Mucosa of rectum (tissue), 2 donors: ENCODE measurements at regions not wholly inside any gene's neighbourhood (a gene's known extent, or its start where the extent isn't known, plus 50 kb on each side); places are given as distances from the start of the nearest gene placed in this dataset.
"Not testable (repeated sequence)": the region's sequence is repeated elsewhere in the genome, so short reads cannot be mapped to it uniquely, and the experiment has no call there.

Experiments used
- H3K27ac ChIP-seq, 2 donors: one replicate each; pipeline ENCODE4 v1.7.0; 2013; ENCODE audit warnings: inconsistent platforms in 2 of 2, low read depth in 2 of 2, low read length in 2 of 2
- H3K27me3 ChIP-seq, 2 donors: one replicate each; pipeline ENCODE4 v1.7.0; 2013; ENCODE audit warnings: low read length in 2 of 2; ENCODE audit not compliant: control insufficient read depth in 2 of 2, insufficient read depth in 2 of 2
- H3K36me3 ChIP-seq, 2 donors: one replicate each; pipeline ENCODE4 v1.7.0; 2013; ENCODE audit warnings: low read length in 2 of 2; ENCODE audit not compliant: control insufficient read depth in 2 of 2, insufficient read depth in 2 of 2
- H3K4me1 ChIP-seq, 2 donors: one replicate each; pipeline ENCODE4 v1.7.0; 2013; ENCODE audit warnings: low read length in 2 of 2, mild to moderate bottlenecking in 1 of 2; ENCODE audit not compliant: control insufficient read depth in 2 of 2, insufficient read depth in 2 of 2
- H3K4me3 ChIP-seq, 2 donors: one replicate each; pipeline ENCODE4 v1.7.0; 2013; ENCODE audit warnings: low read length in 2 of 2
- H3K9ac ChIP-seq, 2 donors: one replicate each; pipeline ENCODE4 v1.7.0; 2013; ENCODE audit warnings: low read length in 2 of 2, low read depth in 1 of 2, mild to moderate bottlenecking in 1 of 2
- H3K9me3 ChIP-seq, 2 donors: one replicate each; pipeline ENCODE4 v1.7.0; 2013; ENCODE audit warnings: low read length in 2 of 2; ENCODE audit not compliant: control insufficient read depth in 2 of 2
- donor health status: healthy.
- donor health status: Normal muscosa, but diverticular disease.

GRCh38 chr18:977732-978131 lies 73.1 kb downstream of the ADCYAP1 start:
- H3K27ac ChIP-seq, H3K9me3 ChIP-seq, H3K27me3 ChIP-seq, H3K36me3 ChIP-seq, H3K4me1 ChIP-seq, H3K9ac ChIP-seq, H3K4me3 ChIP-seq: not testable (repeated sequence)

GRCh38 chr18:980586-980985 lies 75.9 kb downstream of the ADCYAP1 start:
- Histone ChIP-seq H3K9me3 (no peaks in the 10 kb centered on the region), H3K27me3 (no peaks in the 10 kb centered on the region), H3K36me3 (no peaks in the 10 kb centered on the region), H3K4me1 (no peaks in the 10 kb centered on the region), H3K9ac (no peak overlapping the region), H3K4me3 (no peak overlapping the region), H3K27ac (no peak overlapping the region)

GRCh38 chr18:984004-984403 lies 79.3 kb downstream of the ADCYAP1 start:
- no peak overlapping the region for H3K9ac ChIP-seq
- no peaks in the 10 kb centered on the region for H3K36me3 ChIP-seq
- H3K27me3 ChIP-seq = no peaks in the 10 kb centered on the region
- no peaks in the 10 kb centered on the region for H3K9me3 ChIP-seq
- H3K4me3 ChIP-seq = no peak overlapping the region
- H3K27ac ChIP-seq = no peak overlapping the region
- H3K4me1 ChIP-seq = no peaks in the 10 kb centered on the region

GRCh38 chr18:985212-985661 lies 80.6 kb downstream of the ADCYAP1 start:
- no peaks in the 10 kb centered on the region for H3K9me3 ChIP-seq
- H3K9ac ChIP-seq = no peak overlapping the region
- H3K4me1 ChIP-seq = no peaks in the 10 kb centered on the region
- no peaks in the 10 kb centered on the region for H3K27me3 ChIP-seq
- no peak overlapping the region for H3K27ac ChIP-seq
- no peaks in the 10 kb centered on the region for H3K36me3 ChIP-seq
- H3K4me3 ChIP-seq = no peak overlapping the region

DNA sequence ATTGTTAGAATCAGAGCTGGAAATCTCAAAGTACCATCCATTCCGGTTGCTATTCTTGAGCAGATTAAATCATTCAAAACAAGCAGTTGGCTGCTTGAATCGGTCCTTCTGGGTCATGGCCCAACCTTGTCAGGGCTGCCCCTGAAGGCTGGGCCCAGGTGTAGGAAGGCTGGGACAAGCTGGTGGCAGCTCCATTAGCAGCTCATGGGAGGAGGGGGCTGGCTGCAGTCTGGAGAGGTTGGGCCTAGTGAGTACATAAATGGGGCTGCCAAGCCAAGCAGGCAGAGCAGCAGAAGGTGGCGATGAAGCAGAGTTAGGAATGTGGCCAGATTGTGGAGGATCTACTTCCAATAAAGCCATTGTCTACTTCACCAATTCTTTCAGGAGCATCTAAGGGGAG lies 81.4 kb downstream of the ADCYAP1 start:
- Histone ChIP-seq H3K4me3 (no peak overlapping the region), H3K27ac (no peak overlapping the region), H3K9ac (no peak overlapping the region)

GRCh38 chr18:986552-986951 lies 81.9 kb downstream of the ADCYAP1 start:
- H3K4me3 ChIP-seq = no peak overlapping the region
- no peaks in the 10 kb centered on the region for H3K9me3 ChIP-seq
- H3K27me3 ChIP-seq = no peaks in the 10 kb centered on the region
- no peaks in the 10 kb centered on the region for H3K36me3 ChIP-seq
- no peak overlapping the region for H3K27ac ChIP-seq
- H3K4me1 ChIP-seq = no peaks in the 10 kb centered on the region
- no peak overlapping the region for H3K9ac ChIP-seq

More for the DNA sequence above, 81.4 kb downstream of the ADCYAP1 start:
- no peaks in the 10 kb centered on the region for H3K4me1 ChIP-seq
- H3K36me3 ChIP-seq = no peaks in the 10 kb centered on the region
- H3K9me3 ChIP-seq = no peaks in the 10 kb centered on the region
- no peaks in the 10 kb centered on the region for H3K27me3 ChIP-seq

- Histone ChIP-seq H3K27ac (no peak overlapping the region), H3K4me1 (no peaks in the 10 kb centered on the region), H3K9me3 (no peaks in the 10 kb centered on the region), H3K4me3 (no peak overlapping the region), H3K36me3 (no peaks in the 10 kb centered on the region), H3K27me3 (no peaks in the 10 kb centered on the region), H3K9ac (no peak overlapping the region)
Observed at GRCh38 chr18:987325-988186, 82.9 kb downstream of the ADCYAP1 start.

DNA sequence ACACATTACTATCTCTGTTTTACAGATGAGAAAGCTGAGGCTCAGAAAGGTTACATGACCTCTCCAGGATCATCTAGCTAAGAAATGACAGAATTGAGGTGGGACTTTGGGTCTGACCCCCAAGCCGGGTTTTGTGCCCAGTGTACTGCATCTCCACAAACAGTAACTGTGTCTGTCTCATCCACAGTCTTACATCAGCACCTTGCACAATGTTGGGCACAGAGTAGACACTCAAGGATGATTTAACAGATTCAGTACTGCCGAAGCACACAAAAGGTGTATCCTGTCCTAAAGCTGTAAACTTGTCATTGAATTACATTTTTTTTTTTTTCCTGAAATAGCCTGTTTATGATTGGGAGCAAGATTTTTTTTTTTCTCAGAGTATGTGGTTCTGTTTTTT lies 84.8 kb downstream of the ADCYAP1 start:
- Histone ChIP-seq H3K9ac (no peak overlapping the region), H3K4me1 (no peaks in the 10 kb centered on the region), H3K27me3 (no peaks in the 10 kb centered on the region), H3K36me3 (no peaks in the 10 kb centered on the region), H3K27ac (no peak overlapping the region), H3K9me3 (no peaks in the 10 kb centered on the region), H3K4me3 (no peak overlapping the region)

DNA sequence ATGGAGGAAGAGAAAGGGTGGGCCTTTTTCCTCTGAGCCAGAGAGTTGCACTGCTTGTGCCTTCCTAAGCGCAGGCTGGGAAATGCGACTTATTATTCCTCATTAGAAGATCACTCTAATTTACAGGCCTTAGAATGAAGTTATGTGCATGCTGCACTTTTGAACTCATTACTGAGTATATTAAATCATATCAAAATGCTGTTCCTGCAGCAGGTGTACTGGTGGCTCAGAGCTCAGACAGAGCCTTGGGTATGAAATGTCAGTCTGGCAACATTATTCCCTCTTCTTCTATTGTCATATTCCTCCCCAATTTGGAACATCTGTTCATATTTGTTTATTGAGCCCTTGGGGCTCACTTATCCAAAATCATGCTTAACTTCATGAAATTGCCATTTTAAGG lies 85.5 kb downstream of the ADCYAP1 start:
- Histone ChIP-seq H3K27me3 (no peaks in the 10 kb centered on the region), H3K4me3 (no peak overlapping the region), H3K9me3 (no peaks in the 10 kb centered on the region), H3K4me1 (no peaks in the 10 kb centered on the region), H3K36me3 (no peaks in the 10 kb centered on the region), H3K27ac (no peak overlapping the region), H3K9ac (no peak overlapping the region)

DNA sequence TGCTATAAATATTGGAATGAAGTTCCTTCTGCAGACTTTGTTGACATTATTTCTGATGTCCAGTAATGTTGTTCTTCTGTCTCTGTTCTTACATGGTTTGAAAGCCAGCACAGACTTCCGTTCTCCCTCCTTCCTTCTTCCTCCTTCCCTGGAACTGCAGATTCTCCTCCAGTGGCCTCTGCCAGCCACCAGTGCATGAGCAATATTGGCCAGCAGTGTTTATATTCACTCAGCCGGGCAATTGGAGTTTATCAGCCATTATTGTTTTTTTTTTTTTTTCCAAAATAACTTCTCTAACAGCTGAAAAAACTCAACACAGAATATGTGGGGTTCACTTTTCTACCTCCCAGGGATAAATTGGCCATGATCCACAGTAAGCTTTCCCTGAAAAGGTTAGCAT lies 86.8 kb downstream of the ADCYAP1 start:
- H3K4me3 ChIP-seq = no peak overlapping the region
- no peak overlapping the region for H3K27ac ChIP-seq
- no peaks in the 10 kb centered on the region for H3K36me3 ChIP-seq
- no peaks in the 10 kb centered on the region for H3K27me3 ChIP-seq
- no peak overlapping the region for H3K9ac ChIP-seq
- no peaks in the 10 kb centered on the region for H3K4me1 ChIP-seq
- no peaks in the 10 kb centered on the region for H3K9me3 ChIP-seq
